NB4 (cell line): ENCODE measurements at regions not wholly inside any gene's neighbourhood (a gene's known extent, or its start where the extent isn't known, plus 50 kb on each side); places are given as distances from the start of the nearest gene placed in this dataset.

Experiments used
- CTCF ChIP-seq: IDR thresholded peaks from one replicate; pipeline ENCODE4 v1.5.1; 2012; ENCODE audit warnings: low read depth, low read length
- MAX ChIP-seq: IDR thresholded peaks from 2 replicates; pipeline ENCODE4 v1.6.1; 2011; ENCODE audit warnings: low read depth, low read length
- MYC ChIP-seq: IDR thresholded peaks from 2 replicates; pipeline ENCODE4 v1.6.1; 2011; ENCODE audit warnings: low read depth, low read length
- POLR2A ChIP-seq: IDR thresholded peaks from 2 replicates; pipeline ENCODE4 v1.6.1; 2011; ENCODE audit warnings: mild to moderate bottlenecking; ENCODE audit not compliant: insufficient read length; ENCODE audit errors: extremely low read depth

GRCh38 chr9:25025686-25026085 is 480.0 kb upstream of the IZUMO3 start:
- TF ChIP-seq CTCF = no peak
- TF ChIP-seq MYC = no peak
- no peak for TF ChIP-seq POLR2A
- TF ChIP-seq MAX = no peak
